Stimulated activated CD8-positive, alpha-beta memory T cell treated with anti-CD3 and anti-CD28 coated beads, Interleukin-15, amount 100 ng/mL, for 48 hours (primary cell): ENCODE measurements at regions not wholly inside any gene's neighbourhood (a gene's known extent, or its start where the extent isn't known, plus 50 kb on each side); places are given as distances from the start of the nearest gene placed in this dataset.

ENCODE experiments used
- DNase-seq, 2 donors: peaks; one replicate each; pipeline ENCODE4 v3.0.0-alpha.2; 2020; ENCODE audit warnings: low read depth in 2 of 2

DNA sequence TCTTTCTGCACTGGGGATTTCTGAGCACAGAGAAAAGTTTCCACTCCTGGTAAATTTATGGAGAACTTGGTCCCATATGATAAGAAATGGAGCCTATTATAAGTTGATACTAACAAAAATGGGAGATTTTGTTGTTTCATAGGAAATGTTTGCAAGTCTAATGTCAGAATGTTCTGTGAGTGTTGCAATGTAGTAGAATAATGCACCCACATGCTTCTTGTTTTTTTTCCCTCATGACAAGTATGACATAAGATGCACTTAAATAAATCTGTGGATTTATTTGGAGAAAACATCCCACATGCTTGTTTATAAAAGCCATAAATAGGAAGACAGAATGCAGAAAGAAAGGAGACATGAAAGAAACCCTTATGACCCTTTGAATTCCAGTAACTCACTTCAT lies 50.8 kb upstream of the KCNJ6 start:
- no peak for DNase-seq

DNA sequence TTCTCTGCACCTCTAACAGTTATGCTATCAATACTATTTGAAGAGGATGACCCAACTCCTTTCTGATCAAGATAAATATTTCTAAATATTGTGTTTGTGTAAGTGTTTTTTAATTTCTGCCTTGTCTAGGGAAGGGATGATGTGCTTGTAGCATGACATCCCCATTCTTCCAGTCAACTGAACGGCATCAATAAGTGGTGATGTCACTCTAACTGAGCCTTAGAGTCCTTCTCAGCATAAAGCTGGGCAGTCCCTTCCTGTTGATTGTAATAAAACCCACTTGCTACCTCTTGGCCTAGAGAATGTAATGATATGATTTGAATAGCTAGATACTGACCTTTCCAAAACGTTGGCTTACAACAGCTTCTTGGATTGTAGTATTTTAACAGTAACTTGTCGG lies 52.5 kb upstream of the KCNJ6 start:
- no peak for DNase-seq

DNA sequence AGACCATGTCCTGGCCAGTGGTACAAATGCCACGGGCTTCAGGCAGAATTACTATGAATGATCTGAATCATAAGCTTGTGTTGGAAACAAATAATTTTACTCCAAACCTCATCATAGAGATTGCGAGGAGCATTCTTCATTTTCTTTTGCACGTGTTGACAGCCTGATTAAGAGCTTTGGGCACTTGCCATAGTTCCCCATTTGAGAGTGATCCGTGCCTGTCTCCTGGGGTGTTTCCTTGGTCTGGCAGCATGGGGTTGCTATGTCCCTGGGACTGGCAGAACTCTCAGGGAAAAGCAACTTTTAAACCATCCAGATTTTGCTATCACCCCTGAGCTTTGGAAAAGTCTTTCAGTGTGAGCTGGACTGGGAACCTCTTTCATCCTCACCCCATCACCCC lies 54.3 kb upstream of the KCNJ6 start:
- no peak for DNase-seq

DNA sequence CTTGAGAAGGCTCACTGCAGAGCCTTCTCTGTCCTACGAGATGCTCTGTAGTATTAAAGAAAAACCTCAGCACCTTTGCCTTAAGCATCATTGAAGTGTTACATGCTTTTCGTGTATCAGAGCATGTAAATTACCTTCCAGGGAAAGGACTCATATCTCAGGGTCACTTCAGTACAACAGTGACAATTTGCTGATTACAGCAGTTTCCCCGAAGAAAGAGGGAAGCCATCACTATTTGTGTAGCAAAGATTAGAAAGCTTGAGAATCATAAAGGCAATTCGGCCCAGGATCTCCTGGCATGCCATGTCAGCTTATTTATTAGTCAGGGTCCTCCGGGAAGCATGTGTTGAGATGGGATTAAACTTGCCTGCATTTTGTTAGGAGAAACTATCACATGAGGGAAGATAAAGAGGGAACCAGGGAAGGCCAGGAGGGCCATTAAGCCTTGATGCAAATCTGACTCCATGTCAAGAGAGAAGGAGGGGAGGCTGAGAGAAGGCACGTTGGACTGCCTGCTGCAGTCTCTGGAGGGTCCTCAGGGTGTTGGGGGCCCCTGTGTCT lies 55.2 kb upstream of the KCNJ6 start:
- DNase-seq, result no peak

DNA sequence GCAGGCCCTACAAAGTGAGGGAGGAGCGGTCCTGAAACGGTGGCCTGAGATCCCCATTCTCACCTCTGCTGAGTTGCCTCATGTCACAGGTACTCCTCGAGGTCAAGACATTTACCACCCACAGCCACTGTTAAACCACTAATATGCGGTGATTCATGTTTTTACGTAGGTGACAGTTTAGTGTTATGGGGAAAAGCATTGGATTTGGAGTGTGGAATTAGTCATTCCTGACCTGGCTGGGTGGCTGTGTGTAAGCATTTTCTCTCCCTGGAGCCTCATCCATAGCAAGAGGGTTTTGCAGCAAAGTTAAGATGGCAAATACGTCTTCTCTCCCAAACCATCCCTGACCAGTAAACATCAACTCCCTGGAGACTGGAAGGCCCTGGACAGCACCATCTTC lies 57.8 kb upstream of the KCNJ6 start:
- DNase-seq, result no peak

DNA sequence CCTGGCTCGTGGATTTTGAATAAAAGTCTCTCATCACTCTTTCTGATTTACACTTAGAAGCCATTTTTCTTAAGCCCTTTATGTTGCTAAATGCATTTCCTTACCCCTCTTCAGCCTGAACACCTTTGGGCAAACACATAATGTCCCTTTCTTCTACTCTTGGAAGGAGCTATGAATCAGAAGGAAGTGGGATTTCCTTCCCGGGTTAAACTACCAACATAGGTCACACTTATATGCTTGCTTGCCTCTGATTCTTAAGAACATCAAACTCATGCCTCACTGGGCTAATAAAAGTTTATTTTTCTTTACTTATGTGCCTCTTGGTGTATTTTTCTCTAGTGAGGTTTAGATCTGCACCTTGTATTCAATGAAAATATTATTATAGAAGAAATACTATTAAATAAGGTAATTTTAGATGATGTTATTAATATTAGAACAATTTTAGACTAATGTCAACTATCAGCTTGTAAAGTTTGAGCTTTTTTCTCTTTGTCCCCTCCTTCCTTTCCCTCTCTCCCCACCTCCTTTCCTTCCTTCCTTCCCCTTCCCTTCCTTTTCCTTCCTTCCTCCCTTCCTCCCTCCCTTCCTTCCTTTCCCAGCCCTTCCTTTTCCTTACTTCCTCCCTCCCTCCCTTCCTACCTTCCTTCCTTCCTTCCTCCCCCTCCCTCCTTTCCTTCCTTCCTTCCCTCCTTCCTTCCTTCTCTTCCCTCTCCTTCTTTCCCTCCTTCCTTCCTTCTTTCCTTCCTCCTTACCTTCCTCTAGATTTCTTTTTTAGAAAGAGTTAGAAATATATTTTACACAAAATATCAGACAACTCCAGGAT lies 66.5 kb upstream of the KCNJ6 start:
- DNase-seq, result no peak

DNA sequence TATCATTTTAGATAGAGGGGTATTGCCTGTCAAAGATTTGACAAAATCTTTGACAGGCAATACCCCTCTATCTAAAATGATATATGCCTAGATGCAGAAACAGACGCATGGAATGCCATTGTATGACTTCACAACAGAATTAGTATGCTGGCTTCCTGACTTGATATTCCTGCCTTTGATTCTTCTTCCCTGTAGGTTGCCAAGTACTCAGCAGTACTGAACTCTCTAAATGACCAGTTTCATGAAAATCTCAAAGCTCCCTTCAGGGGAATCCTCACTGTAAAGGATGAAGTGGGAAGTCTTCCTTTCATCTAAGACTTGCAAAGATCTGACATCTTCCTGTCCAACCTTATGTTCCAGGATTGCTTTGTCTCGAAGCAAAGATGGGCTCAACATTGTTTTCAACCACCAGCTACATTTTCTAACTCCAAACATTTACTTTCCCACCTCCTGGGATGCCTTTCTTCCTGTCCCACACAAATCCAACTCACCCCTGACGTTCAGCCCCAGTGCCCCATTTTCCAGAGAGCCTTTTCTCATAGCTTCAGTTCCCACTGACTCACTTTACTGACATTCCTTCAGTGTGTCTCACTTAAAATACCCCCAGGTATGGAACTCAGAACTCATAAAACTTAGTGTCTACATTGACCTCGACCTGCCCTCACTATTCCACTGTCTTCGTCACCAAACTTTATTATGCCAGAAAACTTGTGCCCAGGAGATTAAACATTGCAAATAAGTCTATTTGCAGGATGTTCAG lies 67.3 kb upstream of the KCNJ6 start:
- DNase-seq, result no peak

DNA sequence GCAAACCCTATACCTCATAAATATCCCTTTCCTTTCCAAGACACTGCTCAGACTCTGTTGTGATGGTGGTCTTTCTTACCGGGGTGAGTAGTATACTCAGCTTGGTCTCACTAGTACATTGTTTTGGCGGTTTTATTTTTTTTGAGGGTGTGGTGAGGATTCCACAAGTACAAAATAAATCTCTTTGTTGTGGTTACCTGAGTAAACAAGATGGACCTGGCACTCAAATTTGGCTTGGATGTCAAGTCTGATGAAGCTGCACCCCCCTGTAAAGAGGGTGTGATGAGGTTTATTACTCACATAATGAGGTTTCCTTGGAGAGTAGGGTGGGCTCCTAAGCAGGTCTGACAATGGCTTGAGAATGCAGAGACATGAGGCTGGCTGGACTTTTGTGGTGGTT lies 68.2 kb upstream of the KCNJ6 start:
- DNase-seq, result no peak

DNA sequence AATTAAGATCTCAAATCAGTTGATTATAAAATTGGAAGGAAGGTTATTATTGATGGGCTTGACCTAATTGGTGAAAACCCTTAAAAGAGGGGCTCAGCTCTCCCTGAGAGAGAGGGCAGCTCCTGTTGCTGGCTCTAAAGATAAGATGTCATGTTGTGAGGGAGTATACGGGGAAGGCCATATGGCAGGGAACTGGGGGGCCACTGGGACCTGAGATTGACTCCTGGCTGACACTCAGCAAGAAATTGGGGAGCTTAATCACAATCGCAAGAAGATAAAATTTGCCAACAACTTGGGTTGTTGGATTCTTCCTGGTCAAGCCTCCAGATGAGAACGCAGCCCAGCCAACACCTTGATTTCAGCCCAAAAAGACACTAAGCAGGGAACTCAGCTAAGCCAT lies 69.7 kb upstream of the KCNJ6 start:
- DNase-seq, result no peak

DNA sequence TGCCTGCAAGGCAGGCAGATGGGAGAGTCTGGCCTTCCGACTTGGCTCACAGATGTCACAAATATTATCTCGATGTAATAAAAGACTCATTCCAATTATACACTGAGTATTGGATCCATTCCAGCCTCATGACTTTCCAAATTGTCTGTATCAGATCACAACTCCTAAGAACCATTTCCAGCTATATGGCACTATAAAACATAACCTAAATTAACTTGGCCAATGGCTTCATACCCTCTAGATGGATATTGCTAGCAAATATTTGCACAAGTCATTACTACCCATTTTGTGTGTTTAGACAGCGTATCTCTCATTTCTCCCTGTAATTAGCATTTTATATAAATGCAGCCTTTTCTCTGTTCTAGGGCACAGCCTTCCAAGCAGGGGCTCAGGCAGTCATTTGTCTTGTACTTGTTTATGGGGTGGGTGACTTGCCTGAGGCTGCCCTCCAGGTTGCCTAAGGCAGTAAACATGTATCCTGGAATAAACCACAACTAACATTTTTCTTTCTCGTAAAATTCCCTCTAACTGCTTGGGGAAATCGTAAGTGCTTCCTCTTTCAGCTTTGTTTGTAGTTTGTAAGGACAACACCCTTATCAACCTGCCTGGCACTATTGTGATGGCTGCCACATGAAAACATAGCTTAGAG lies 70.6 kb upstream of the KCNJ6 start:
- DNase-seq, result no peak

DNA sequence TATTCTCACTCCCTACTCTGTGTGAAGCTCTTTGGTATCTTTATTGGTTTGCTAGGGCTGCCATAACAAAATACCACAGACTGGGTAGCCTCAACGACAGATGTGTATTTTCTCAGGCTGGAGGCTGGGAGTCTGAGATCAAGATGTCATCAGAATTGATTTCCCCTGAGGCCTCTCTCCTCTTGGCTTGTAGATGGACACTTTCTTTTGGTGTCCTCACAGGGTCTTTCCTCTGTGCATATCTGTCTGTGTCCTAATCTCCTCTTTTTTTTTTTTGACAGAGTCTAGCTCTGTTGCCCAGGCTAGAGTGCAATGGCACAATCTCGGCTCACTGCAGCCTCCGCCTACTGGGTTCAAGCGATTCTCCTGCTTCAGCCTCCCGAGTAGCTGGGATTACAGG lies 71.4 kb upstream of the KCNJ6 start:
- no peak for DNase-seq

DNA sequence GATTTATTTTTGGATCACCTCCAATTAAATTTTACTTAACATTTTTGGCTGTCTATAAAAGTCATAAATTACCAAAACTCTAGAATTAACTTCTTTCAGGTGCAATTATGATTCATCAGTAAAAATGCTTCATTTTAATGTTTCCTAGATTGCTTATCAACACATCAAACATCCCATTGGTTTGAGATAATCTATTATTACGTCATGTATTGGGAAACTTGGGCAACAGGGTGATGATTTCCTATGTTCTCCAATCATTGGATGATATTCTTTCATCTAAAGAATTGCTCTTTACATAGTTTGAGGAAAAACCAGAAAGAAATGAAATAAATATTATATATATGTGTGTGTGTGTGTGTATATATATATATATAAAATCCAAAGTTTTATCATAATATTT lies 76.8 kb upstream of the KCNJ6 start:
- DNase-seq, result no peak

DNA sequence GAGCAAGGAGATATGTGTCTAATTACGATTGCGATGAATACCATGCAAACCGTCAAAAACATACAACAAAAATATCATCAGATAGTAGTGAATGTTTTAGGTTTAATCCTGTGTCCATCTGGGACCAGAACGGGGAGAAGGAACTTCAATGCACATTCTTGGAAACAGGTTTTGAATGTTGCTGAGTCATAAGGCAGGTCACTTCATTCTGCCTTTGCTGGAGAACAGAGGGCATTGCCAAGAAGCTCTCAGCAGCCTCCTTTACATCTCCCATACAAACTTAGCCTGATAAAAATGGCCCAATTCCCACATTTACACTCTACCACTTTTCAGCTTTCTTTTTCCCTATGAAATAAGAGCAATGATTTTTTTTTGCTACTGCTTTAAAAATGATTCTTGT lies 78.0 kb upstream of the KCNJ6 start:
- no peak for DNase-seq

DNA sequence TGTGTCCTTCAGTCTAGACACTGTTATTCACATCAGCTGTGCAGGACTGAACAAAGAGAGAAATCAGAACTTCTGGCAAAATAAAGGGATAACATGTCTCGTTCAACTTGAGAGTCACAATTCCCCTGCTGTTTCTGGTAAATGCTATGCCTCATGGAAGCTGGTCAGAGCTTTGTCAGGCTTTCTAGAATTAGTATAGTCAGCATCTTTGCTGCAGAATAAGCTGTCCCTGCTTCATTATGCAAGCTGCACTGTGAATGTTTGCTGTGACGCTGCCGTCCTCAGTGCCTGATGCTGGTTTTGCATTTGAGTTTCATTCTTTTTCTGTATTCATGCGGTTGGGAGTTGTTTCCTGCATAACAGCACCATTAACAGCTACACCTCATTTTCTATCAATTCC lies 96.4 kb upstream of the KCNJ6 start:
- DNase-seq, result no peak

DNA sequence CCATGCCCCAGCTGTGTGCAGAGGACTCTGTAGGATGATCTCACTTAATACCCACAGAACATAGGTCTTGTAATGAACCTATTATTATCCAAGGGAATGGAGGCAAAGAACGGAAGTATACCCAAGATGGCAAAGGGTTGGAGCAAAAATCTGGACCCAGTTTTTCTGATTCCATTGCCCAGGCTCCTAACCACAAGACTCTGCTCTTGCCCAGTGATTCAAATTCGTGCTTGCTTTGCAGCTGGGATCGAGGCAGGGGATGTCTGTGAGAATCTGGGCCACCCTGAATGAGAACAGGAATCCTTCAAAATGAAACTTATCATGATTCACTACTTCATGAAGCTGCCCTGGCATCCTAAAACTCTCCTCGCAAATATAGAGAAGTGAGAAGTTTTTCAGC lies 97.5 kb upstream of the KCNJ6 start:
- DNase-seq, result no peak

DNA sequence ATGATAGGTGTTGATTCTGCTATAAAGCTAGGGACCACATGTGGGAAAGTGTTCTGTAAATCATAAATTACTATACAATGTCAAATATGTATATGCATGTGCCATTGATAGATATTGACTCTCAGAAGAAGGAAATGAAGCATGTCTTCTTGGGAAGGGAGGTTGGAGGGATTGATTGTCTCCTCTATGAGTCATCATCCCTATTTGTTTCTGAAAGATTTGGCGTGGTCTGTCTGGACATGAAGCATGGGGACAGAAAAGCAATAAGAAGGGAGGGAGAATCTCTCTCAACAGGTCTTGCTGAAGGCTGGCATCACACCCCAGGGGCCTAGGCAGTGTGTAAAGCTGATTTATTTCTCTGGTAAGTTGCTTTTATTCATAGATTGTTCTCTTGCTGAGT lies 98.0 kb upstream of the KCNJ6 start:
- no peak for DNase-seq

DNA sequence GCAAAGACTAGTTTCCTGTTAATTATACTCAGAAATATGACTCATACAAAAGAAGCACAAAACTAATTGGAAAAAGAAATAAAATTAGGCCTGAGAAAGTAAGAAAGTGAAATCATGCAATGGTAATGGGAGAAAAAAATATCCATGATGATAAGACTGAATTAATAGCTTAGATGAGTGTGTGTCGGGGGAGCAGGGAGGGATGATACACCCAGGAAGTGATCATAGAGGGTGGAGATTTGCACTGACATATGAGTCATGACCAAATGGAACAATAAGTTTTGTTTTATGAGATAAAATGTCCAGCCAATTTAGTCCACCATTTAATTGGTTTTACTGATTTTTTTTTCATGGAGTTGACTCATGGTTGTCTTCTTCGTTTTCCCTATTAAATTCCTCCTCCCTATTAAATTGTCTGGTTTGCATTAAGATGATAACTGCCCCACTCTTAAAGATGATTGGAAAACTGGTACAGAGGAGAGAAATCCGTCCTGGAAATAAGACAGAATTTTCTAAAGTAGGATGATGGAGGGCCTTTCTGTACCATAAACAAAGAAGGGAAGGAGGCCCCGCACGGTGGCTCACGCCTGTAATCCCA lies 111.7 kb upstream of the KCNJ6 start:
- DNase-seq, result no peak

DNA sequence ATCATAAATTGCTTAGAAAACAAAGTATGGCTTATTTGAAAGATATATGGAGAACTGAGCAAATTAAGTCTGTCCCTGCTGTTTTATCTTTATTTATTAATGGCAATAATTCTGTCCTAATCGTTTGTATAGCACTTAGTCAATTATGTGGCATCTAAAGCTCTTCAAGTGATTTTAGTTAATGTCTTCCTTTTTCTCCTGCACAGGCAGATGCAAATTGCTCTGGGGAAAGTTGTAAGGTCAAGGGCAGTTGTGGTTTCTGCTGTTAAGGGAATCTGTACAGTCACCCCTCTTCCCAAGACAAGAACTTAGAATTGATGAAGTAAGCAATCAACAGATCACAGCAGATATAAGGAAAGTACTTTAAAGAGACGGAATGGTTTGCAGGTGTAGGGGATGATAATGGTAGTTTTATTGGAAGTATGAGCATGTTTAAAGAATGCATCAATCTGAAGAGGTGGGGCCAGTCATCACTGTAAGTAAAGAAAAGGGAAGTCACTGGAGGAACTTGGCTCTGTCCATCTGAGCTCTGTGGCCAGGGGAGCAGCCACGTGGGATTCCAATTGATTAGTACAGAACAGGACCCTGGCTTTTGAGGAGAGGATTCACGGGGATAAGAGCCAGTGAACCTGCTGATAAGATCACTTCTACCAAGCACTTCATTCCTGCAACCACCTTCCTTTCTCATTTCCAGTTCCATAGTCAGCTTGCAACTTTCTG lies 116.0 kb upstream of the KCNJ6 start:
- DNase-seq, result no peak

DNA sequence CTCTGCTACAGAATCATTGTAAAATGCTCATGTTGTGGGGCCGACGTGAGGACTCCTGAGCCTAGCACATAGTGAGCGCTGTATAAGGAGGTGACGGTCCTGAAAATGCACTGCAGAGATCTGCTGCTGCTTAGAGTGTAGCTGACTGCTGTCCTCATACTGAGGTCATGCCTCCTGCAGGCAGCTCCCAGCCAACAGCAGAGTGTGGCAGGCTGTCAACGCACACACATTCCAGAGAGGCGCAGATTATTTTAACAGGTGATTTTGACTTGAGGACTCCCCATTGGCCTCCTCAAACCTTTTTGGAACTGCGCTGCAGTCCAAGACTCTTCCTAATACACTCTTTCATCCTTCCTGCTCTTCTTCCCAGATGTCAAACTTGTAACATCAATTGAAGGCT lies 119.8 kb upstream of the KCNJ6 start:
- DNase-seq, result no peak

DNA sequence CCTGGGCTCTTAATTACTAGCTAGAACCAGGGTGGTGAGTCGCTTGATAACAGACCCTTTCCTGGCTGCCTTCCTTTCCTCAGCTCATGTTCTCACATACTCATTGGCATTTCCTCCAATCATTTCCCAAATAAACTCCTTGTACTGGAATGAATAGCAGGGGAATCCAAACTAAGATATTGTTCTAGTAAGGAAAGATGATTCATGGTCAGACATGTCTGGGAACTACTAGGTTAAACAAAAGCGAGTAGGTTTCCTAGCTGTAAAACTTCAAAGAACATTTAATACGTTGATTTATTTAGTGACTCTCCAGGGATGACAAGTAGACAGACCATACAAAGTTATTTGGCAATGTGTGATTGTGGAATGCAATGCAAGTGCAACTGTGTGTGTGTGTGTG lies 121.2 kb upstream of the KCNJ6 start:
- DNase-seq, result no peak

DNA sequence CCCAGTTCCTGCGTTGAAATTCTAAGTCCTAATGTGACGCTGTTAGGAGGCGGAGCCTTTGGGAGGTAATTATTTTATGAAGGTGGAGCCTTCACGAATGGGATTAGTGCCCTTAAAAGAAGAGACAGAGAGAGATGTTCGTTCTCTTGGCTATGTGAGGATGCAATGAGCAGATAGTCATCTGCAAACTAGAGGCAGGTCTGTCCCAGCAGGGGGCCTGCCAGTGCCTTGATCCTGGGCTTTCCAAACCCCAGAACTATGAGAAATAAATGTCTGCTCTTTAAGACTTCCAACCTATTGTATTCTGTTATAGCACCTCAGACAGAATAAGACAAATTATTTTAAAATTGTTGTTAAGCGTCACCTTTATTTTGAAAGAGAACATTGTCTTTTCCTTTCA lies 123.1 kb upstream of the KCNJ6 start:
- no peak for DNase-seq

DNA sequence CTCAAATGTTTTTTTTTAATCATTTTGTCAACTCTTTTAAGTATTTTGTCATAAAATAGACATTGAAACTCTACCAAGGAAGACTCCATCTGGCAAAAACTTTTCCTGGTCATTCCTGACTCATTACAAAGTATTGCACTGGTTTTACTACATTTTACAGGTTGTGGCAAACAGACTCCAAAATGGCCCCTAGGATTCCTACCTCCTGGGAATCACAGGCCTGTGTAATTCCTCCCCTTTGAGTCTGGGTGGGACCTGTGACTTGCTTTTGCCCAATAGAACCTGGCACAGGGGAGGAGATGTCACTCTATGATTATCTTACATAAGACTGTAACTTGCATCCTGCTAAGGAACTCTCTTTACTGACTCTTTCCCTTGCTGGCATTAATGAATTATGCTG lies 123.6 kb upstream of the KCNJ6 start:
- DNase-seq, result no peak
